ENCODE measurements at regions not wholly inside any gene's neighbourhood (a gene's known extent, or its start where the extent isn't known, plus 50 kb on each side); places are given as distances from the start of the nearest gene placed in this dataset.

DNA sequence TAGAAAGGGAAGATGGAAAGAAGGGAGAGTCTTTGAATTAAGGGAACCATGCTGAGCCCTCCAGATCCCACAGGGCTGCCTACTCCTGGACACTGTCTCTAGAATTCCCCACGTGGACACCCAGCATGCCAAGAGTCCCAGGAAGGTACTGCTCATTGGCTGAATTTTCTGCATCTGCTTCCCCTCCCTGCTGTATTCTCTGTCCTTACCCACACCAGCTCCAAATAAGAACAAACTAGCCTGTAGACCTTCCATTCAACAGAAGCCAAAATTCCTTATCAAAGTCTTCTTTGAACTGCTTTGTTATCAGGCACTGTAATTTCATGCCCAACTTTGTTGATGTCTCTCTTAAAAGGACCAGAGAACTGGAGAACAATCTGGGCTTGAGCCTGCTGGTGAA is 305.9 kb upstream of the ARGLU1 start:
- Histone ChIP-seq H3T11ph (ENCODE audit: low read length) (no peak overlapping the region), H3K27me3 (ENCODE audit: insufficient read depth, low read length) (no peaks in the 10 kb centered on the region), H2AK5ac (ENCODE audit: insufficient read length, low read length) (no peak overlapping the region), H3K23ac (ENCODE audit: insufficient read length, low read depth, low read length) (no peak overlapping the region), H3K27ac (ENCODE audit: insufficient read length, low read depth, low read length) (no peak overlapping the region), H3K9me3 (ENCODE audit: control insufficient read depth, low read depth, low read length) (no peaks in the 10 kb centered on the region), H3K4me1 (ENCODE audit: insufficient read depth, low read length) (peaks cover 4% of the 10 kb centered on the region; the same call in 1 of the 2 replicates), H3K79me1 (ENCODE audit: insufficient read depth, low read depth, low read length, poor library complexity, severe bottlenecking) (no peaks in the 10 kb centered on the region), H2AFZ (ENCODE audit: low read length) (no peak overlapping the region), H3K56ac (ENCODE audit: insufficient read length, low read depth, low read length) (no peak overlapping the region), H3K14ac (ENCODE audit: insufficient read depth, low read length) (no peak overlapping the region; the same call in 1 of the 2 replicates), H3K4ac (ENCODE audit: low read depth, low read length) (no peak overlapping the region), H2BK5ac (ENCODE audit: insufficient read length, low read length) (no peak overlapping the region), H4K91ac (ENCODE audit: insufficient read length, low read depth, low read length) (no peak overlapping the region), H3K79me2 (ENCODE audit: insufficient read depth, low read length) (no peaks in the 10 kb centered on the region), H2BK15ac (ENCODE audit: low read depth, low read length) (no peak overlapping the region), H2BK20ac (ENCODE audit: low read depth, low read length, poor library complexity, severe bottlenecking) (no peak overlapping the region), H4K8ac (replicated peaks; ENCODE audit: insufficient read length, low read depth, low read length) (no peak overlapping the region), H2BK12ac (ENCODE audit: insufficient read length, low read depth, low read length) (no peak overlapping the region), H3K4me2 (ENCODE audit: insufficient read depth, insufficient read length, low read length) (no peak overlapping the region), H4K20me1 (ENCODE audit: control insufficient read depth, insufficient read depth, insufficient read length) (no peaks in the 10 kb centered on the region), H2BK120ac (ENCODE audit: low read depth, low read length, poor library complexity, severe bottlenecking) (no peak overlapping the region), H3K9ac (ENCODE audit: extremely low read depth, insufficient read length, low read length) (no peak overlapping the region), H3K18ac (ENCODE audit: insufficient read length, low read depth, low read length) (no peak overlapping the region), H3K23me2 (ENCODE audit: insufficient read length, low read depth, low read length, poor library complexity, severe bottlenecking) (no peaks in the 10 kb centered on the region), H4K5ac (ENCODE audit: insufficient read length, low read depth, low read length) (no peak overlapping the region)
- TF ChIP-seq, protein P1, sequence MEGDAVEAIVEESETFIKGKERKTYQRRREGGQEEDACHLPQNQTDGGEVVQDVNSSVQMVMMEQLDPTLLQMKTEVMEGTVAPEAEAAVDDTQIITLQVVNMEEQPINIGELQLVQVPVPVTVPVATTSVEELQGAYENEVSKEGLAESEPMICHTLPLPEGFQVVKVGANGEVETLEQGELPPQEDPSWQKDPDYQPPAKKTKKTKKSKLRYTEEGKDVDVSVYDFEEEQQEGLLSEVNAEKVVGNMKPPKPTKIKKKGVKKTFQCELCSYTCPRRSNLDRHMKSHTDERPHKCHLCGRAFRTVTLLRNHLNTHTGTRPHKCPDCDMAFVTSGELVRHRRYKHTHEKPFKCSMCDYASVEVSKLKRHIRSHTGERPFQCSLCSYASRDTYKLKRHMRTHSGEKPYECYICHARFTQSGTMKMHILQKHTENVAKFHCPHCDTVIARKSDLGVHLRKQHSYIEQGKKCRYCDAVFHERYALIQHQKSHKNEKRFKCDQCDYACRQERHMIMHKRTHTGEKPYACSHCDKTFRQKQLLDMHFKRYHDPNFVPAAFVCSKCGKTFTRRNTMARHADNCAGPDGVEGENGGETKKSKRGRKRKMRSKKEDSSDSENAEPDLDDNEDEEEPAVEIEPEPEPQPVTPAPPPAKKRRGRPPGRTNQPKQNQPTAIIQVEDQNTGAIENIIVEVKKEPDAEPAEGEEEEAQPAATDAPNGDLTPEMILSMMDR (conservative IDR thresholded peaks at IDR 0.05): no peak
- H3K27me3 Mint-ChIP-seq (ENCODE audit: low read depth): no peaks in the 10 kb centered on the region
- peaks cover 18 to 20% of the 10 kb centered on the region in 2 experiments for H3K4me1 Mint-ChIP-seq
- no peak overlapping the region; a peak in 1 of 5 replicates for H3K4me3 Mint-ChIP-seq
- no peak for DNase-seq
- H3K36me3 Mint-ChIP-seq (ENCODE audit: insufficient read depth in 1 of 3, low read depth in 3 of 3): no peaks in the 10 kb centered on the region
- WGBS (ENCODE audit: extremely low coverage, insufficient read length, low lambda C conversion rate): no CpG with 5 or more reads among the region's 1 CpG
- peak overlapping the region in 2 of 3 experiments; percentile 23 to 43; a peak in 2 of 7 replicates for H3K27ac Mint-ChIP-seq
- H3K9me3 Mint-ChIP-seq: 0 out of 5 replicates have a peak, but pooled peaks cover 0 to 2% of the 10 kb centered on the region in 2 experiments

All from H9 (cell line).